Tibial nerve (tissue), 4 donors: ENCODE measurements at regions not wholly inside any gene's neighbourhood (a gene's known extent, or its start where the extent isn't known, plus 50 kb on each side); places are given as distances from the start of the nearest gene placed in this dataset.

ENCODE experiments used
- DNase-seq, 2 donors: peaks; one replicate each; pipeline ENCODE4 v3.0.0-alpha.2; 2019; ENCODE audit warnings: low spot score in 2 of 2
- H3K27ac ChIP-seq, 4 donors: fragments of 200-600 bp; sonication (generic) in 3 of 4; one replicate each; pipeline ENCODE4 v1.5.1; 2017 to 2019; ENCODE audit warnings: mild to moderate bottlenecking in 1 of 4
- H3K27me3 ChIP-seq, 2 donors: fragments of 200-600 bp; sonication (generic) in 1 of 2; one replicate each; pipeline versions ENCODE4 v1.5.1 to v1.6.0; 2017 to 2019
- H3K36me3 ChIP-seq, 3 donors: fragments of 200-600 bp; sonication (generic); one replicate each; pipeline ENCODE4 v1.5.1; 2018 to 2019
- H3K4me1 ChIP-seq, 4 donors: fragments of 200-600 bp; sonication (generic) in 3 of 4; one replicate each; pipeline ENCODE4 v1.5.1; 2017 to 2019
- H3K4me3 ChIP-seq, 4 donors: fragments of 200-600 bp; sonication (generic) in 3 of 4; one replicate each; pipeline ENCODE4 v1.5.1; 2017 to 2019; ENCODE audit warnings: mild to moderate bottlenecking in 1 of 4, moderate library complexity in 1 of 4
- H3K9me3 ChIP-seq, 4 donors: fragments of 200-600 bp; sonication (generic) in 3 of 4; one replicate each; pipeline ENCODE4 v1.5.1; 2017 to 2019
- CTCF ChIP-seq, 5 experiments: fragments of 200-600 bp in 3 of 5; fragments of 450-650 bp in 2 of 5; sonication (generic) in 3 of 5; IDR thresholded peaks; one replicate each; pipeline ENCODE4 v1.5.1; 2016 to 2019; ENCODE audit warnings: antibody characterized with exemption in 5 of 5, mild to moderate bottlenecking in 3 of 5, moderate library complexity in 2 of 5
- EP300 ChIP-seq, 2 donors: sonication (generic); formaldehyde crosslinking; IDR thresholded peaks; one replicate each; pipeline ENCODE4 v1.6.1; 2017; ENCODE audit warnings: antibody characterized with exemption in 2 of 2, mild to moderate bottlenecking in 1 of 2
- POLR2A ChIP-seq, 2 donors: fragments of 450-650 bp; IDR thresholded peaks; one replicate each; pipeline ENCODE4 v1.6.1; 2017; ENCODE audit warnings: antibody characterized with exemption in 2 of 2, mild to moderate bottlenecking in 2 of 2, moderate library complexity in 2 of 2
- WGBS, 2 donors: methylation state at CpG; one replicate each; pipeline ENCODE4 v1.1.5; 2018; 5-methylcytosine and 5-hydroxymethylcytosine counted together

- Histone ChIP-seq H3K4me1 (peaks cover 0 to 2% (median 0%) of the 10 kb centered on the region in 4 donors), H3K9me3 (no peaks in the 10 kb centered on the region), H3K27me3 (no peaks in the 10 kb centered on the region), H3K27ac (no peak overlapping the region), H3K4me3 (no peak overlapping the region), H3K36me3 (no peaks in the 10 kb centered on the region)
- WGBS, 2 donors: 90 to 91% methylated on average over 7 of the region's 7 CpGs
- TF ChIP-seq CTCF (IDR thresholded peaks at IDR 0.05): no peak
- DNase-seq: no peak
Measured at GRCh38 chr11:80955588-80955987, 1514.8 kb upstream of the TENM4 start.

DNA sequence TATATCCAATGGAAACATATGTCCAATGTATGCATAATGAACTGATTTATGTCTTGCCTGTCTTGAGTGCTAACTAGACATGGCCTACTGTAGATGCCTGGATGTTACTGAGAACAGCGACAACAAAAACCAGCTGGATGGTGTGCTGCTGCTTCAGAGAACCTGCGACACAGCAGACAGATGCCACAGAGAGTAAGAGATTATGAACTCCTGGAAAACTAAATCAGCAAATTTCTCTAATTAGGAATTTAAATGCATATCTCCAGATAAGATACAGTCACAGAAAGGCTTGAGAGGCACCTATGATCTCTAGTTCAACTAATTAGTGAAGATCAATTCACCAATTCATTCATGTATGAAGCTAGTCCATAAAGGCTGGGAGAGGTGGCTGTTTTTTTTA is 1508.0 kb upstream of the TENM4 start:
- WGBS, 2 donors: 92 to 100% methylated on average over 2 of the region's 2 CpGs
- no peak for DNase-seq
- Histone ChIP-seq H3K36me3 (no peaks in the 10 kb centered on the region), H3K27ac (no peak overlapping the region), H3K27me3 (no peaks in the 10 kb centered on the region), H3K4me3 (no peak overlapping the region), H3K9me3 (peaks cover 0 to 3% (median 0%) of the 10 kb centered on the region in 4 donors), H3K4me1 (no peaks in the 10 kb centered on the region)
- TF ChIP-seq EP300 (IDR thresholded peaks at IDR 0.05): no peak
- TF ChIP-seq POLR2A (IDR thresholded peaks at IDR 0.05): no peak
- TF ChIP-seq CTCF (IDR thresholded peaks at IDR 0.05): no peak

DNA sequence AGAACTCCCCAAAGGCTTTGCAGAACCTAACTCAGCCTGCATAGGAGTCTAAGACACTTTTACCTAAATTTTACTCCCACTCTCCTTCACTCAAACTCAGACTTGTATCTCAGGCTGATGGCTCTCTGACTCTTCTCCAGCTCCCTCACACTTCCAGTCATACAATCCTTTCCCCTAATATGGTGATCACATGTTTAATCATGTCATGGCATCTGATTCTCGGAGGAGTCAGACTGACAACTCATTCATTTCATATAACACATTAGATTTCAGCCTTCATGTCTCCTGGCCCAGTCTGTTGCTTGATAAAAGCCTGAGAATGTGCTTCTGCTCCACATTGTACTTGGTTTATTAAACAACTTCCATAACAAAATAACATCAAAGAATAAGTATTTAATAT is 1503.9 kb upstream of the TENM4 start:
- Histone ChIP-seq H3K36me3 (no peaks in the 10 kb centered on the region), H3K9me3 (peaks cover 0 to 3% (median 0%) of the 10 kb centered on the region in 4 donors), H3K4me1 (no peaks in the 10 kb centered on the region), H3K27me3 (no peaks in the 10 kb centered on the region), H3K4me3 (no peak overlapping the region), H3K27ac (no peak overlapping the region)
- 71 to 77% methylated on average over 1 of the region's 1 CpG for WGBS, 2 donors
- TF ChIP-seq POLR2A (IDR thresholded peaks at IDR 0.05) (no peak), EP300 (IDR thresholded peaks at IDR 0.05) (no peak), CTCF (IDR thresholded peaks at IDR 0.05) (no peak)
- DNase-seq: no peak

DNA sequence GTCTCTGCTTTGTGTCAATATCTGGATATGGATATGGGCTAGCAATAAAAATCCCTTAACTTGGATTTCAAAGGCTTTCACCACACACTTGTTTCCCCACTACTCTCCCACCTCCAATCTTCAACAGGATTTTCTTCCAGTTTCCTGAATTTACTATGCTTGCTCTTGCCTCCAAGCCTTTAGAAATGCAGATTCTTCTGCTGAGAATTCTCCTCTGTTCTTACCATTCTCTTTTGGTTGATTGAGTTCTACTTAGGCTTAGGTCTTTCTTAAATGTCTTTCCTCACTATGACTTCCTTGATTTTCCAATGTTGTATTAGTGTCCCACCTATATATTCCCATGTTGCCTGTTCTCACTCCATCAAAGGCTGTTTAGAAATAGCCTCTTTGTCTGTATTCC is 1502.4 kb upstream of the TENM4 start:
- TF ChIP-seq CTCF (IDR thresholded peaks at IDR 0.05) (no peak), EP300 (IDR thresholded peaks at IDR 0.05) (no peak), POLR2A (IDR thresholded peaks at IDR 0.05) (no peak)
- Histone ChIP-seq H3K27me3 (no peaks in the 10 kb centered on the region), H3K9me3 (no peaks in the 10 kb centered on the region), H3K4me3 (no peak overlapping the region), H3K36me3 (no peaks in the 10 kb centered on the region), H3K4me1 (no peaks in the 10 kb centered on the region), H3K27ac (no peak overlapping the region)
- no peak for DNase-seq

GRCh38 chr11:80937842-80938241 is 1497.0 kb upstream of the TENM4 start:
- no peaks in the 10 kb centered on the region for H3K27me3 ChIP-seq
- no peak for DNase-seq
- TF ChIP-seq POLR2A (IDR thresholded peaks at IDR 0.05) (no peak), EP300 (IDR thresholded peaks at IDR 0.05) (no peak), CTCF (IDR thresholded peaks at IDR 0.05) (no peak)
- no peak overlapping the region for H3K4me3 ChIP-seq
- no peaks in the 10 kb centered on the region for H3K36me3 ChIP-seq
- WGBS, 2 donors: 80 to 84% methylated on average over 3 of the region's 3 CpGs
- no peaks in the 10 kb centered on the region for H3K4me1 ChIP-seq
- H3K27ac ChIP-seq: no peak overlapping the region
- no peaks in the 10 kb centered on the region for H3K9me3 ChIP-seq
